Bronchial epithelial cell (primary cell): ENCODE measurements at regions not wholly inside any gene's neighbourhood (a gene's known extent, or its start where the extent isn't known, plus 50 kb on each side); places are given as distances from the start of the nearest gene placed in this dataset.

Experiments used
- DNase-seq: peaks from one replicate; pipeline ENCODE4 v3.0.0-alpha.2; 2010; ENCODE audit warnings: low read depth
- FAIRE-seq: peaks from 2 replicates; lab custom pipeline; 2011; peaks lifted over from hg19 to GRCh38; lab: Jason Lieb, UNC
- H3K27me3 ChIP-seq: 2 replicates; pipeline ENCODE4 v1.5.1; 2011; ENCODE audit warnings: low read length; ENCODE audit not compliant: control insufficient read depth, insufficient read depth
- H3K36me3 ChIP-seq: 2 replicates; pipeline ENCODE4 v1.5.1; 2011; ENCODE audit warnings: low read length; ENCODE audit not compliant: control insufficient read depth, insufficient read depth
- H3K4me3 ChIP-seq: 2 replicates; pipeline ENCODE4 v1.5.1; 2011; ENCODE audit warnings: mild to moderate bottlenecking, low read depth, low read length, control low read depth
- TF ChIP-seq, protein P1 (sequence below): IDR thresholded peaks from 2 replicates; pipeline ENCODE4 v1.5.1; 2011; ENCODE audit warnings: mild to moderate bottlenecking, moderate library complexity, low read length, control low read depth, inconsistent platforms; ENCODE audit not compliant: insufficient read depth, severe bottlenecking

DNA sequence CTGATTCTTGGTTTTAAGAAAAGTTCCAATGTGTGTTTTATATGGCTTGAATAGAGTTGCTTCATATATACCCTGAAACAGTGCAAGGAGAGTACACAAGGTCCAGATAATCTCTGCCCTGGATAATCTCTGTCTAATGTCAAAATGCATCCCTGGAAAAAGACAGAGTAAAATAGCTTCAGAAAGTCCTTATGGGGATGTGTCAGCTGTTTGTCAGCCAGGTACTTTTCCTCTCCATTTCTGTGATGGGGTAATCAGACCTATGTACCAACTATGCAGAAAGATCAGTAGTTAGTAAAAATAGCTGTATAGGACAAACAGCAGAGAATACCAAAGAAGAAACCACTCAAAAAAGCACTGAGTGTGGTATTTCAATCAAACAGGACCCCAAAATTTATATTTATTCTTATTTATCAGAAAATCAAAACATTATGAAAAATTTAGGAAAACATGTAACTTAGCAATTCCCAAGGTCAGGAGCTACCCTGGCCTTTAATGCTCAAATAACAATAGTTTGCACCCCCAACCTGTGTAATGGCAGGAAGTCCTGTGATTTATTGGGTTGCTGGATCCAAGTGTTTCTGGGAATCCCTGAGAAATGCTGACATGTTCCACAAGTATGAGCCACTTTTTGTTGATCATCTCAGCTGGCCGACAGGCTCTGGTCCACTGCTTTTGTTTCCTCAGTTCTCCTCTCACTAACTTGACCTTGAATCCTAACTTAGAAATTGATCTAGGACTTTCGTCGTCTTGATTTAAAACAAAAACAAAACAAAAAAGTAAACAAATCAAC lies 69.6 kb downstream of the MDH1 start:
- H3K36me3 ChIP-seq, result no peaks in the 10 kb centered on the region
- H3K4me3 ChIP-seq, result no peak overlapping the region
- FAIRE-seq, result no peak
- TF ChIP-seq, protein P1, sequence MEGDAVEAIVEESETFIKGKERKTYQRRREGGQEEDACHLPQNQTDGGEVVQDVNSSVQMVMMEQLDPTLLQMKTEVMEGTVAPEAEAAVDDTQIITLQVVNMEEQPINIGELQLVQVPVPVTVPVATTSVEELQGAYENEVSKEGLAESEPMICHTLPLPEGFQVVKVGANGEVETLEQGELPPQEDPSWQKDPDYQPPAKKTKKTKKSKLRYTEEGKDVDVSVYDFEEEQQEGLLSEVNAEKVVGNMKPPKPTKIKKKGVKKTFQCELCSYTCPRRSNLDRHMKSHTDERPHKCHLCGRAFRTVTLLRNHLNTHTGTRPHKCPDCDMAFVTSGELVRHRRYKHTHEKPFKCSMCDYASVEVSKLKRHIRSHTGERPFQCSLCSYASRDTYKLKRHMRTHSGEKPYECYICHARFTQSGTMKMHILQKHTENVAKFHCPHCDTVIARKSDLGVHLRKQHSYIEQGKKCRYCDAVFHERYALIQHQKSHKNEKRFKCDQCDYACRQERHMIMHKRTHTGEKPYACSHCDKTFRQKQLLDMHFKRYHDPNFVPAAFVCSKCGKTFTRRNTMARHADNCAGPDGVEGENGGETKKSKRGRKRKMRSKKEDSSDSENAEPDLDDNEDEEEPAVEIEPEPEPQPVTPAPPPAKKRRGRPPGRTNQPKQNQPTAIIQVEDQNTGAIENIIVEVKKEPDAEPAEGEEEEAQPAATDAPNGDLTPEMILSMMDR, result no peak
- no peaks in the 10 kb centered on the region for H3K27me3 ChIP-seq
- no peak for DNase-seq

DNA sequence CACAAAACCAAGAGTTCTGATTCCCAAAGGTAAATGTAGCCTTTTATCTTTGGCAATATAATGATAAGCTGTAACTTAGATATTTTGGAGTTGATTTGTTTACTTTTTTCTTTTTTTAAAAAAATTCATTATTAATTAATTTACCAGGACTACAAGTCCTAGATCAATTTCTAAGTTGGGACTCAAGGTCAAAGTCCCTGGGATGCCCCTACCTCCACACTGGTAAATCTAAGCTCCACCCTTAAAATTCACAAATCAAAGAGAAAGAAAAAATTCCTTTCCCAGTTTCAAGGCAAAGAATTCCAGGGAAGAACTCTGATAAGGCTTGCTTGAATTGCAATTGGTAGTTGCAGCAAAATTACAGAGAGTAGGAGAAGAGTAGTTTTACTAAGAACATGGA lies 71.3 kb downstream of the MDH1 start:
- no peaks in the 10 kb centered on the region for H3K27me3 ChIP-seq
- no peaks in the 10 kb centered on the region for H3K36me3 ChIP-seq
- DNase-seq (no peak), FAIRE-seq (no peak)
- TF ChIP-seq, protein P1, result no peak
- H3K4me3 ChIP-seq, result no peak overlapping the region

DNA sequence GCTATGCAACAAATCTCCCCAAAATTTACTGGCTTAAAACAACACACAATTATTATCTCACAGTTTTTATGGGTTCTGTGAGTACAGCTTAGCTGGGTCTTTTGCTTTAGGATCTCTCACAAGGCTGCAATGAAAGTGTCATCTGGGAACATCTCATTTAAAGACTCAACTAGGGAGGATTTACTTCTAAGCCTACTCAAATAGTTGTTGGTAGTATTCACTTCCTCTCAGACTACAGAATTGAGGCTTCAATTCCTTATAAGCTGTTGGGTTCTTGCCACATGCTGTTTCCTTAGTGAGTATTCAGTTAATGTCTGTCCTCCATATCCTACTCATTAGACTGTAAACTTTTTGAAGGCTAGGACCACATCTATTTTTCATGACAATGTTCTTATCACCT lies 72.3 kb downstream of the MDH1 start:
- peak; percentile 89 for DNase-seq
- FAIRE-seq, result no peak
- Histone ChIP-seq H3K36me3 (no peaks in the 10 kb centered on the region), H3K4me3 (no peak overlapping the region), H3K27me3 (no peaks in the 10 kb centered on the region)
- TF ChIP-seq, protein P1, result no peak

DNA sequence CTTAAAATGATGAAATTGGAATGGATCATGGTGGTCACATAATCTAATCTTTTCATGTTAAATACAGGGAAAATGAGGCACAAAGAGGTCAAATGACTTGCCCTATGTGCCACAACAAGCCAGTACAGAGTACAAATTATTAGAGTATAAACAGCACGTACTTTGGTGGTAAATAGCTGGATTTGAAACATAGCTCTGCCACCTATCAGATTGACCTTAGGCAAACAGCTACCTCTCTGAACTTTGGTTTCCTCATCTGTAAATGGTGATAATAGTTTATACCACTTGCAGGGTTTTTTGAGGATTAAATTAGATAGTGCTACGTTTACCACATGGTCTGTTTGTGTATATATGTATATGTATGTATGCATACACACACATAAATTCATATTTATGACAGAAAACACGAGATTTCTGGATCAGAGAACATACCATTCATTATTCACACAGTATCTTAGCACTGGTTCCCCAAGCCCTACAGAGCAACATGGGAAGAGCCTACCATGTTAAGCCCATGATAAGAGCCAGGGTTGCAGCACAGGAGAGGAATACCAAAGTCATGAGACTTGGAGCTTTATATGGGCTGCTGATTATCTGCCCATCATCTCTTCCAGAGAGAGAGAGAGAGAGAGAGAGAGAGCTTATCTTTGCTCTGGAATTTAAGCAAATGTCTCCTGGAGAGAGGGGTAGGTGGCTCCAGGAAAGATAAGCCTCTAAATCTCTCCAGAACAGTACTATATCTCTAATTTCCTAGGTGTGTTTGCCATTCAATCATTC lies 73.5 kb downstream of the MDH1 start:
- DNase-seq (no peak), FAIRE-seq (no peak)
- no peak overlapping the region for H3K4me3 ChIP-seq
- TF ChIP-seq, protein P1, result no peak
- H3K36me3 ChIP-seq, result no peaks in the 10 kb centered on the region
- no peaks in the 10 kb centered on the region for H3K27me3 ChIP-seq

DNA sequence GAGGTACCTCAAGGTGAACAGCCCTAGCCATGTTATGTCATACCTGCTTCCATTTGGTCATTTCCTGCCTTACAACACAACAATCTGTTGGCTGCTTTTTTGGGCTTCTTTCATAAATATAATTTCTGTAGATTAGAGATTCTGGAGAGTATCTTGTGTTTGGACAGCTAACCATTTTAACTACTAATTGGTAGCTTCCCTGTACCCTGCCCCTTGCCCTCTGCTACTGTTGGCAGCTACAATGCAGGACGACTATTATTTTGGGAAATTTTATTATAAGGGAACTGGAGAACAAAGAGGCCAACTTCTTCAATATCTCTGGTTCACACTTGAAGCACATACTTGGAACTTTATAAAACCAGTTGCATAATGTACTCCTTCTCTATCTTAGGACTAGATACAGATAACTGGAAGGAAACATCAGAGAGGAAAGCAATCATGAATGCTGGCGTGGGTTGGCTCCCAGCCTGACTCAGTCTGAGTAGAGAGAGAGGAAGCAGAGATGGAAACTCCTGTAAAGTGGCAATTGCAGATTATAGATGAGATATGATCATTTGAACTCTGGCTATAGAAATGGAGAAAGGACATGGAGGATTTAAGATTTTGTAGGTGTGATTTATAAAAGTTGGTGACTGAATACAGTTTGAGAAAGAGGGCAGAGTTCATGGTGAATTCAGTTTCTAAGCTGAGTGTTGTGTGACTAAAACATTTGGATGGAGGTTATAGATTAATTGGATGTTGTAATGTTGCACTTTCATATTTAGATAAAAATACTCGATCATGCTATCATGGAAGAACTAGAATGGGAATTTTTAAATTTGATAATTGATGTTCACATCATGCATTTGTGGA lies 74.5 kb downstream of the MDH1 start:
- Histone ChIP-seq H3K36me3 (no peaks in the 10 kb centered on the region), H3K27me3 (no peaks in the 10 kb centered on the region), H3K4me3 (no peak overlapping the region)
- DNase-seq (no peak), FAIRE-seq (no peak)
- TF ChIP-seq, protein P1, result no peak
